Stimulated activated CD8-positive, alpha-beta memory T cell treated with anti-CD3 and anti-CD28 coated beads, Interleukin-12 subunit alpha, Interleukin-12 subunit beta, amount 100 ng/mL, for 1 hour (primary cell): ENCODE measurements at regions not wholly inside any gene's neighbourhood (a gene's known extent, or its start where the extent isn't known, plus 50 kb on each side); places are given as distances from the start of the nearest gene placed in this dataset.
"Not testable (repeated sequence)": the region's sequence is repeated elsewhere in the genome, so short reads cannot be mapped to it uniquely, and the experiment has no call there.

Experiments used
- DNase-seq: peaks from one replicate; pipeline ENCODE4 v3.0.0-alpha.2; 2020; ENCODE audit warnings: low read depth

DNA sequence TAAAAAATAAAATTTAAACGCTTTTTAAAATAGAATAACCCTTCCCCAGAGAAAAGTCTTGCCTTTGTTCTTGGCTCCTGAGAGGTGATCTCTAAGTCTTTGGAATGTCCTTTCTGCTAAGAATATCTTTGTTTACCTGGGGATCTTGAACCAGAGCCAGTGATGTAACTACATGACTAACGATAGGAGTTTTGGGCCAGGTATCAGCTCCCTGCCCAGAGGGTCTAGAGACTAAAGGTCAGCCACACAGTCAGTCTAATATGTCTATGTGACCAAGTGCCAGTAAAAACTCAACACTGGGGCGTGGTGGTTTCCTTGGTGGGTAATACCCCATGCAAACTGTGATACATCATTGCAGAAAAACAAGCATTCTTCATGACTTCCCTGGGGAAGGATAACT lies 1351.9 kb upstream of the C9orf72 start:
- DNase-seq: no peak

DNA sequence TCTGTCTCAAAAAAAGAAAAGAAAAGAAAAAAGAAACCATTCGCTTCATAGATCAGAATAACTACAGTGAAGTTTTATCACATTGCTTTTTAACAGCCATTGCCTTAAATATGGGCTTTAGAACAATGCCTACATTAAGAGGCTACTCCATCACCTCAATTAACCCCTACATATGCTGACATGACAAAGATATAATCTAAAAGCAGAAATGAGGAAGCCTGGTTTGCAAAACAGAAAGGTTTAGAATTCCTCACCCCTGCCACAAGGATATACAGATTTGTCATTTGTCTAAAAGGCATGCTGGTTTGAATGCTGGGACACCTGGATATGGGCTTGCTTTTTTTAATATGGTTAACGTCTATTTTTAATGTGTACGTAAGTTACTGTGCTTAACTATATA lies 1353.0 kb upstream of the C9orf72 start:
- no peak for DNase-seq

DNA sequence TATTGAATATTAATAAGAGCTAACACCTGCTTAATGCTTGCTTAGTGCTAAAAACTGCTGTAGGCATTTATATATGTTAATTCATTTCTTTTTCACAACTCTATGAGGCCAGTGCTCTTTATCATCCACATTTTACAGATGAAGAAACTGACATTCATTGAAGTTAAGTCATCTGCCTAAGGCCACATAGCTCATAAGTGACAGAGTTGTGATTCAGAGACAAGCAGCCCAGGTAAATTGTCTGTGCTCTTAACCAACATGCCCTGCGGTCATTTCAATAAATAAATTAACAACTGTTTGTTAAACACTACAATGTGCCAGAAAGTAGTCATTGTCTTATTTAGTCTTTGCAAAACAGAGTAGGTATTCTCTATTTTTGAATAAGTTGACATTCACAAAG lies 1354.4 kb upstream of the C9orf72 start:
- DNase-seq: no peak

DNA sequence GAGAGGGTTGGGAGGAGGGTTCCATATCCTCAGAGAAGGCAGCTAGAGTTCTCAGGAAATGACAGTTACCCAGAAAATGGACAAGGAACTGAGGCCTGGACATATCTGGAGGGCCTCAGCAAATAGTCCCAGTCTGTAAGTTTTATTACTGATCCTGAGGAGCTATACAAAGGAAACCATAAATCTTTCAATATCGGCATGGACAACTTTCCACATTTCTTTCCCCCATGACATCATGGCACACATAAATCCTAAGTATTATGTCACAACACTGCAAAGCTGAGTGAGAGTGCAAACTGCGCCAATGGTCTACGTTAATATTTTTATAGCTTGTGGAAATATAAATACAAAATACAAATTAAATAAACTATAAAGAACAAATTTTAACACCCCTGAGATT lies 1356.2 kb upstream of the C9orf72 start:
- no peak for DNase-seq

DNA sequence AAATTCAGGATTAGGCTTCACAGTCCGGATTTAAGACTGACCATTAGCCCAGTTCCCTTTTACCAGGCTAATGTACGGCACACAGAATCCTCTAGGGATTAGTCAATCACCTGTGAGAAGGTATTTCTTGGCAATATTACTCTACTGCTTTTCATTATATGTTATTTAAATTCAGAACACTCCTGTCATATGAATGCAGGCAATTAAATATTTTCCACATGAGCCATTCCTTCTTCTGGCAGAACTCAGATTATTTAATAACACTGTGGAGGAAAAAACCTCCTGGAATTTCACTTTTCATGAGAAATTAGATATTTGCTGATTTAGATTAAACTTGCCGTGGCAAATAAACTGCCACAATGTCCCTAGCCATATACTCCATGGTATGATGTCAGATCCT lies 1357.5 kb upstream of the C9orf72 start:
- no peak for DNase-seq

DNA sequence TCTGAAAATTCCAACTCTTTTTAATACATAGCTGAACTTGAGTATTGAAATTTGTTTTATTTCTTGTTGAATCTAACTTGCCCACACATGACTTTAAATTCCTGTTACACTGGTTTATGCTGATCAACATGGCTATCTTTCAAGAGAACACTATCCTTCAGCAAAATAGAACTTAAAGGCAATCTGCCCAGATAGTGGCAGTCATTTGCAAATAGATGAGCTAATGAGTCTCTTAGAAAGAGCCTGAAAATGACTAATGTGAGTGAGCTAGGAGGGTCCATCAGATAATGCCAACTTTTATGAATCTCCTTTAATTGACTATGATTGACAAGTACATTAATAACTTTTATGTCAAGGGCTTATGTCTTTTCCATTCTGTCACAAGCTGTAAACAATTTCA lies 1360.8 kb upstream of the C9orf72 start:
- DNase-seq: no peak

DNA sequence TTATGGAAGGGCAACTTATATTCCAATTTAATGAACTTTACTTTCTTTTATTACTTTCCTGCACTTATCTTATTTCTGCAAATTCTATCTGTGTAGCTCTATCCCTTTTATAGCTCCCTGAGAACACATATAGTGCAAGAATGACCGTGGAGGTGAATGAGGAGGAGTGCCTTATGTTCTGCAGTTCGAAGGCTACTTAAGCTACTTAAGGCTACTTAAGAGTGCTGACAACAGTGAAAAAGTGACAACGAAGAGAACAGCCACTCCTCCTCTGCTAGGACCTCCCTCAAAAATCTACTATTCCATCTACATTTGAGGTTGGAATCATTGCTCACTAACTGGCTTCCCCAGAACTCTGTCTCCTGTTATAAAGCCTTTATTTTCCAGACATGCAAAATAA lies 1365.7 kb upstream of the C9orf72 start:
- DNase-seq: no peak

DNA sequence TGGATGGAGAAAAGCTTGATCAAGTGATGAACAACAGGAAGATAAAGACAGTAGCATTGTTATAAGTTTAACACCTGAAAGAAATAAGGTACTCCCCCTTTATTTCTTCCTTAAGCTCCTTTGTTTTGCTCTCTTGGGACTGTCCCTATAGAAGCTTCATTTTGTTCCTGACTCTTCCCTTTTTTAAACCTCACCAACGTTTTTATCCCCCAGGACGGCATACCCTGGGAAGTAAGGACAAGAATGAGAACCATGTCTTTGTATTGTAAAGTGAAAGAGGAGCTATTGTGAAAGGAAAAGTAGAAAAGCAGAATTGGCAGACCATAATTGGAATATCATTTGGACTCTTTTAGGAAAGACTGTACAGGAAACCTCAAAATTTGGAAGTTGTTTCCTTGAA lies 1368.6 kb upstream of the C9orf72 start:
- no peak for DNase-seq

DNA sequence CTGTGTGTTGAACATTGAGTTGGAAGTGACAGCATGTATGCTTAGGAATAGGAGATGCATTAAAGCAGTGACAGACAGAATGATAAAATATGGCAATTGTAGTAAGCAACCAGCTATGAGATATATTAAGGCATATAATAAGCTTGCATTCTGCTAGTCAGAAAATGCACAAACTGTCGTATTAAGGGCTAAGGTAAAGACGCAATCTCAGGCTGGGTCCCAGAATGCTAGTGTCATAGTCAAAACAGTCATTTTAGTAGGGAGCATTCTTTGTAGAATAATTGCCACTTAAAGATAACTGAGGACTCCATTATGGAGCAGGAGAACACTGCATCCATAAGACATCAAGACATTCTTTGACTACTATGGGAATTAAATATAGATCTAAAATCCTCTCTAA lies 1369.7 kb upstream of the C9orf72 start:
- no peak for DNase-seq

DNA sequence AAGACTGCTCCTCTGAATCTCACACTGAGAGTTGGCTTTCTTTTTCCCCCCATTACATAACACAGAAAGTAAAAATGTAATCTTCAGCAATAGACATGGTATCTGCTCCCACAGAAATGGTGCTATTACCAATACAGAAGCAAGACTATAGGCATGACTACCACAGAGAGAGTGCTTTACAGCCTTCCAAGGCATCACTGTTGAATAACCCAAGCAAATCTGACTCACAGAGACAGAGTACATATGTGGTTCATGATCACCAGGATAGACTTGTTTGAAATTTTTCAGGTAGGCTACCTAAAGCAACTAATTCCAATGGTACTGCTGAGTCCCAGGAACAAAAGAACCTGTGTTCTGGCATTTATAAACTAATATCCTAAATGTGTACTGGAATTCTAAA lies 1373.4 kb upstream of the C9orf72 start:
- DNase-seq: no peak

DNA sequence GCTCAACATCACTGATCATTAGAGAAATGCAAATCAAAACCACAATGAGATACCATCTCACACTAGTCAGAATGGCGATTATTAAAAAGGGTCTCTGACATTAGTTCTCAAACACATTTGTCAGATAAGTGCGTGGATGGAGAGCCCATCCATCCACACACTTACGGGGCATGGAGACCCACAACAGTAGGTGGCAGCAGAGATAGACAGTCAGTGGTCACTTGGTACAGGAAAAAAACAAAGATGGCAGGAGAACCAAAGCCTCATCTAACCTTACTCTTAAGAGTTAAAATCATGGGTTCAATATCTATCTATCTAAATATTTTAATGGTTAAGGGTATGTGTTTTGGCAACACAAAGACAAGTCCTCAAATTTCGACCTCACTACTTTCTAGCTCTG lies 1378.7 kb upstream of the C9orf72 start:
- DNase-seq: no peak

DNA sequence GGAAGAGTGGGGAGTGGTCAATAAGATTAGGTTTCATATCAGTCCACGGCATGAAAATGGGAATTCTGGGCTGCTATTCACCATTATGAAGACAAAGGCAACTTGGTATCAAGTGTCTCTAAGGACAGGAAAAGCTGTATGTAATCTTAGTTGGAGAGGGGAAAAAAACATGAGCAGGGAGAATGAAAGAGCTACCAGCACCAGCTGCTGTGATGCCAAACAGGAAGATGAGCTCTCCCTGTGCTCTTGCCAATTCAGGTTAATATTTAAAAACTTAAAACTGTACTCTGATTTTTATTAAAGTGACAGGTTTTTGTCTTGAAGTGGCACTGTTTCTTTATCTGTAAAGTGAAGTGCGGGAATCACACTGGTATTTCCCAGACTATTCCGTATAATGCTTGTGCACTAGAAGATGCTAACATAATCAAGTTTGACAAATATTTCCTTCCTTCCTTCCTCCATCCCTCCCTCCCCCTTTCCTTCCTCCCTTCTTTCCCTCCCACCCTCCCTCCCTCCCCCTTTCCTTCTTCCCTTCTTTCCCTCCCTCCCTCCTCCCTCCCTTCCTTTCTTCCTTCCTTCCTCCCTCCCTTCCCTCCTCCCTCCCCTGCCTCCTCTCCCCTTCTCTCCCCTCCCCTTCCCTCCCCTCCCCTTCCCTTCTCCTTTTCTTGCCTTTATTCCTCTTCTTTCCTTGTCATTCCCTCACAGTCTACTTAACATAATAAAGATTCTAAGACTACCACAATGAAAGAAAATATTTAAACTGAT lies 1383.0 kb upstream of the C9orf72 start:
- no peak for DNase-seq

DNA sequence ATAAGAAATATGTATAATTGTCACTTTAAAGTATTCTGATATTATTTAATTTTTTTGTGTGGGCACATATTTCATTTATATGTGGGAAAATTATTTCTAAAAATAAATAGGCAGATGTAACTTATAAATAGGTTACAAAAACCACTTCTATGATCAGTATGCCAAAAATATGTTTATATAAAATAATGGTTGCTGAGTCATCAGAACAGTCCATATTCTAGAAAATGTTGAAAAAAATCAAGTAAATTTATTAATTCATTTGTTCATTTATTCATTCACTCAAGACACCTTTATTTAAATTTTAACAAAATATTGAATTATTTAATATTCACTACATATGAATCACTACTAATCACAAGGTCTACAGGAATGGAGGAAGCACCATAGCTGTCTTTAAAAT lies 1387.3 kb upstream of the C9orf72 start:
- no peak for DNase-seq

DNA sequence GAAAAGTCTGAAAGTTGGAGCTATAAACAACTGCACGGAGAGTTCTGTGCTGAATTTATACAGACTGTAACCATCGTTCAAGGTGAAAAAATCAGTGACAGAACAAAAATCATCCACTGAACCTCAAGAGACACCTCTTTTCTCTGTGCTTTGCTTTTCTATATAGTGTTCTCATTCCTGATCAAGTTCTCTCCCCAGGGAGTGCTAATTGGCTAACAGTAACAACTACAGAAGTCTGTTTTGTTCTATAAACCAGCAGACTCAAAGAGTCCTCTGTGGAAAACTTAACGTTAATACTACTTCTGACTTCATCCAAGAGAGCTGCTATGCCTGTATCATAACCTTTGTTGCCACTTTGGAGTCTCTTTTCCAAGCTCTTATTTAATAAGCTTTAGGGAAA lies 1388.3 kb upstream of the C9orf72 start:
- DNase-seq: no peak

DNA sequence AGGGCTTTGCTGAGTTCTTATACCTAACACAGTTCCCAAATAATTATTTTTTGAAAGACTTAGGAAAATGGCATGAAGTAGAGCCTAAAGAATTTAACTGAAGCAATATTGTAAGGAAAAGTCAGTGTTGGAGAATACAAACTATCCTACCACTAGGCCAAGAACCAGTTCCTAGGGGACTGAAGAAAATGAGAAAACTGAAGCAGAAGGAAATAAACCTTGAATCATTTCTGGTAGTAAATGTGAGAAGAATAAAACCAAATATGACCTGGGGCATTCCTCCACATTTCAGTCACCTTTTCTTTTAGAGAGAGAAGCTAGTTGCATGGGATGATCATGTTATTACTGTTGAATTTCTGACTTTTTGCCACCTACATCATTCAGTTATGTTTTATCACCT lies 1393.9 kb upstream of the C9orf72 start:
- no peak for DNase-seq

DNA sequence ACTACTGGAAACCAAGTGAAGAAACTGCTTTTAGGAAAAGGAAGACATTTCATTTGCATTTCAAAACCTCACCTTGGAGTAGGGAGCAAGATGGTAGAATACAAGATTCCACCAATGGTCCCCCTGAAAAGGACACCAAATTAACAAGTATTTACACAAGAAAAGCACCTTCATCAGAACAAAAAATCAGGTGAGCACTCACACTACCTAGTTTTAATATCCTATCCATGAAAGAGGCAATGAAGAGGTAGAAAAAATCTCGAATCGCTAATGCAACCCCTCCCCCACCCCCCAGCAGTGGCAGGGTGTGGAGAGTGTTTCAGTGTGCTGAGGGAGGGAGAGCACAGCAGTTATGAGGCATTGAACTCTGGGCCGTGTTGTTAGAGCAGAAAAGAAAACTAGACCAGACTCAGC lies 1397.0 kb upstream of the C9orf72 start:
- DNase-seq: no peak

DNA sequence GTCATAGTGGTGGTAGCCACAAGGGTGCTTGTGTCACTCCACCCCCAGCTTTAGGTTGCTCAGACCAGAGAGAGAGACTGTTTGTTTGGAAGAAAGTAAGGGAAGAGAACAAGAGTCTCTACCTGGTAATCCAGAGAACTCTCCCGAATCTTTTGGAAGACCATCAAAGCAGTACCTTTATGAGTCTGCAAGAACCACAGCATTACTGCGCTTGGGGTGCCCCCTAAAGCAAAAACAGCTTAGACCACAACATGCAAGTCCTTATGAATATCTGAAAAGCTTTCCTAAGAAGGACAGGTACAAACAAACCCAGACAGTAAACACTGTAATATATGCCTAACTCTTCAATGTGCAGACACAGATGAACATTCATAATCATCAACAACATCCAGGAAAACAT lies 1398.6 kb upstream of the C9orf72 start:
- no peak for DNase-seq

DNA sequence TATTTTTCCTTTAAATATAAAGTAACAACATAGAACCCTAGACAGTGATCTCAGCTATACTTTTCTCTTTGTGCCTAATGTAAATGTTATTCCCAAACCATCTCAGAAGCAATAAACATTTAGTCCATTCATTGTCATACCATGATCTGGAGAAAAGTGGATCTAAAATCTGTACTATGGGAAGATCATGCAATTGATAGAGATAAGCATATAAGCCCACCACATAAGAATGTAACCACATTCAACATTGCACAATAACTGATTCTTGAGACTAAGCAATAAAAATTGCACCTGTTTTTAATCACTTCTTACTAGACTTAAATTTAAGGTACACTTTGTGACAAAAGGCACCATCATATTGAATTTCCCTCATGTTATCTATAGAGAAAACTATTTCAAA lies 1403.0 kb upstream of the C9orf72 start:
- DNase-seq: no peak

DNA sequence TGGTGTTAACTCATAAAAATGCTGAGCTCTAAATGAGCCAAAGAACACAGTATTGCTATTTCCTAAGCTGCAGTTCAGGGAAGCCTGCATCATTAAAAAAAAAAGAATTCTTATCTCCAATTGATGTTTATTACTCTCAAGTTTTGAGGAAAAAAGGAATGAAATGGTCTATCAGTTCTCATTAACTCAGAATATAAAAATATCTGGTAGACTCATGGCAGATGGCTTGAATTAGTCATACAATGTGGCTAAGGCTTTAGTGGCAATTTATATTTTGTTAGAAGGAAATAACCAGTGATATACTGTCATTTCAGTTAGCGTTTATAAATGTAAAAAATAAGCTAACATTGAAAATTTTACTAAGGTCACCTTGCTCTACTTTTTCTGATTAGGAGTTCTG lies 1403.4 kb upstream of the C9orf72 start:
- no peak for DNase-seq

DNA sequence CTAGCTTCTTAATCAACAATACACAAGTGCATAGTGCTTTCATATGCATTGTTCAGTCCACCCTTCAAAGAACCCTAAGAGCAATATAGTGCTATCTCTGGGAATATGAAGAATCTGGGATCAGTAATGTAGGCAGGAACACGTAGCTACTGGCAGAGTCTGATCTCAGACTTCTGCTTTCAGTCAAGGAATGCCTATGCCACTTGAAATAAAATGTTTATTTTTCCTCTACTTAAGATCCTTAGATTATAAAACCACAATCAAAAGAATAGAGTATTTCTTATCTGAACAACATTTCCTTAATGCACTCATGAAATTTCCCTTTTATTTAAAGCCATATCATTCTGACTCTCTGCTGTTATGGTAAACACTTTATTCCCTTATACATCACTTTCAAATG lies 1407.8 kb upstream of the C9orf72 start:
- no peak for DNase-seq

DNA sequence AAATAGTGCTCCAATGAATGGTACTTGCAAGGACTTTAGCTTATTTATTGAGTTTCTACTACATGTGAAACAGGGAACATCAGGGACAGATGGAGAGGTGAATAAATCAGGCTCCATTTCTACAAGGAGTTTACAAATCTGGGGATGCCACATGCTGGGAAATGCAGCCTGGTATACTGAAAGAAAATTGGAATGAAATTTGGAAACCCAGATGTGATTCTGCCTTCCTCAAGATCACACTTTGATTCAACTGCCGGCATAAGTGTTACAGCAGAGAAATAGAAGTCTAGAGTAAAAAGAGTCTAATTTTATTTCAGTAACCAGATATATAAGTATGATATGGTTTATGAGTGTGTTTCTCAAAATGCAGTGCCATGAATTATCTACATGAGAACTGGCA lies 1408.4 kb upstream of the C9orf72 start:
- no peak for DNase-seq

DNA sequence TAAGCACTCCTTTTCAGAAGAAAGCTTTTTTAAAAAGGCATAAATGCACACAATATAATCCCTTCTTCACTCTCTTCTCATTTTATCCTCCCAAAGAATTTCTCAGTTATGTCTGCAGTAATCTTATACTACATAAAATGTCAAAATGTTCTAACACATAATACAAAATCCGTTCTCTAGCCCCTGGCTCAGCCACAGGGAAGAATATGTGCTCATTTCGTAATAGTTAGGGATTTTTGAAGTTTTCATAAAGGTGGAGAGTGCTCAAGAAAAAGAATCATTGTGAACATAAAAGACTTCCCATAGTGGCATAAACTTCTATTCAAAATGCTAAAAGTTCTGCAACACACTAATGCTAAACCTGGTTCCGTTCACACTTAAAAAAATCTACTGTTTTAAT lies 1410.7 kb upstream of the C9orf72 start:
- DNase-seq: no peak

DNA sequence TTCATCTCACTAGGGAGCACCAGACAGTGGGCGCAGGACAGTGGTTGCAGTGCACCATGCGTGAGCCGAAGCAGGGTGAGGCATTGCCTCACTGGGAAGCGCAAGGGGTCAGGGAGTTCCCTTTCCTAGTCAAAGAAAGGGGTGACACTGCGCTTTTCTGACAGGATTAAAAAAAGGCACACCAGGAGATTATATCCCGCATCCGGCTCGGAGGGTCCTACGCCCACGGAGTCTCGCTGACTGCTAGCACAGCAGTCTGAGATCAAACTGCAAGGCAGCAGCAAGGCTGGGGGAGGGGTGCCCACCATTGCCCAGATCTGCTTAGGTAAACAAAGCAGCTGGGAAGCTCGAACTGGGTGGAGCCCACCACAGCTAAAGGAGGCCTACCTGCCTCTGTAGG lies 1416.7 kb upstream of the C9orf72 start:
- not testable (repeated sequence) for DNase-seq

DNA sequence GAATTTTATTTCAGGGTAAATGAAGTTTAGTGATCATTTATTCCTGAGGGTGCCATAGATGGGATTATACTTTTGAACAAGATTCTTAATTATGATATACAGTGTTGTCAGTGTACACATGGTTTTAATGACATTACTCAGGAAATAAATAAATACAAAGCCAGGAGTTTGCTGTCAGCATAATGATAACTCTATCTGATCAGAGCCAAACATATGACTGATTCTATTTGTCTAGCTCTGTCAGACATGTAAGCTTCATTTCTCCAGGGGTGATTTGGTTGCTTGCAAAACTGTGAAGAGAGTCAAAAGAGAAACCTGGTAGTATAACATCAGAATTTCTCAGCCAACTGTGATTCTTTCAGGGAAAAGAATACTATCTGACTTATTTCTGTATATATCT lies 1425.8 kb upstream of the C9orf72 start:
- no peak for DNase-seq

DNA sequence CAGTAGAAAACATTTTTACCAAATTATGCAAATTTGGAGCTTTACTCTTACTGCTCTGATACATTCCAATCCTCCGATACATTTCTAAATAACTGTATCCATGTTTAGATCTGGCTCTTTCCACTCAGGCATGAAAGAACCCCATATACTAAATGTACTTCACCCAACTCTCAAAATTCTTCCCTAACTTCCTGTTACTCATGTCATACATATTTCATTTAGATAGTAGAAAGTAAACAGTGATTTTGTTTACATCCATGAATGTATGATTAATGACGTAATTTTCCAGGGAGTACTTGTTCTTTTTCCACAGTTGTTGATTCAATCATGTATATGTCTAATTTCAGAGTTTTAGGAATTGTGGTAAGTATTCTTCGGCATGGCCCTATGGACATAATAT lies 1426.5 kb upstream of the C9orf72 start:
- no peak for DNase-seq
